CD4-positive, CD25-positive, alpha-beta regulatory T cell (primary cell): ENCODE measurements at regions not wholly inside any gene's neighbourhood (a gene's known extent, or its start where the extent isn't known, plus 50 kb on each side); places are given as distances from the start of the nearest gene placed in this dataset.
"Not testable (repeated sequence)": the region's sequence is repeated elsewhere in the genome, so short reads cannot be mapped to it uniquely, and the experiment has no call there.

Source experiments
- ATAC-seq, 2 donors: fragments of 150-1000 bp; cut with Tn5 transposase; one replicate each; pipeline ENCODE4 v1.10.0; 2021; ENCODE audit warnings: low read depth in 2 of 2, moderate number of reproducible peaks in 2 of 2, moderate library complexity in 1 of 2
- DNase-seq, 3 donors: peaks; one replicate each; pipeline versions ENCODE4 v3.0.0 to v3.0.0-alpha.2; 2012 to 2022; ENCODE audit warnings: mixed read lengths in 1 of 3
- H3K27ac ChIP-seq: one replicate; pipeline ENCODE4 v1.7.0; 2013; ENCODE audit warnings: mild to moderate bottlenecking, low read length; ENCODE audit not compliant: insufficient read depth, poor library complexity, severe bottlenecking
- H3K27me3 ChIP-seq: one replicate; pipeline ENCODE4 v1.7.0; 2013; ENCODE audit warnings: low read length; ENCODE audit not compliant: control insufficient read depth, insufficient read depth
- H3K36me3 ChIP-seq: one replicate; pipeline ENCODE4 v1.7.0; 2013; ENCODE audit warnings: mild to moderate bottlenecking, low read length, moderate library complexity; ENCODE audit not compliant: control insufficient read depth, insufficient read depth
- H3K4me1 ChIP-seq: 2 replicates; pipeline ENCODE4 v1.7.0; 2013; ENCODE audit warnings: mild to moderate bottlenecking, low read length; ENCODE audit not compliant: insufficient read depth, control insufficient read depth, poor library complexity, severe bottlenecking
- H3K4me3 ChIP-seq: one replicate; pipeline ENCODE4 v1.7.0; 2013; ENCODE audit warnings: low read depth, mild to moderate bottlenecking, low read length, moderate library complexity
- H3K9me3 ChIP-seq, 2 experiments: 1 replicate in 1 of 2; 2 replicates in 1 of 2; pipeline ENCODE4 v1.7.0; 2013; ENCODE audit warnings: low read length in 2 of 2, mild to moderate bottlenecking in 1 of 2, moderate library complexity in 1 of 2; ENCODE audit not compliant: control insufficient read depth in 2 of 2
- H3K27ac Mint-ChIP-seq, 3 donors: one replicate each; pipeline ENCODE4 v1.8.0; 2020 to 2022; ENCODE audit warnings: mild to moderate bottlenecking in 3 of 3, mixed read lengths in 3 of 3, moderate library complexity in 2 of 3
- H3K27me3 Mint-ChIP-seq: one replicate; pipeline ENCODE4 v1.8.0; 2022; ENCODE audit warnings: mild to moderate bottlenecking, mixed read lengths
- H3K36me3 Mint-ChIP-seq: one replicate; pipeline ENCODE4 v1.8.0; 2020; ENCODE audit warnings: mixed read lengths
- H3K4me1 Mint-ChIP-seq, 4 donors: one replicate each; pipeline ENCODE4 v1.8.0; 2020 to 2022; ENCODE audit warnings: mixed read lengths in 4 of 4, mild to moderate bottlenecking in 1 of 4
- H3K4me3 Mint-ChIP-seq, 4 donors: one replicate each; pipeline ENCODE4 v1.8.0; 2020 to 2022; ENCODE audit warnings: mild to moderate bottlenecking in 4 of 4, mixed read lengths in 4 of 4, moderate library complexity in 3 of 4
- H3K9me3 Mint-ChIP-seq, 7 donors: one replicate each; pipeline ENCODE4 v1.8.0; 2020 to 2022; ENCODE audit warnings: mixed read lengths in 7 of 7, mild to moderate bottlenecking in 3 of 7, moderate library complexity in 2 of 7

- Mint-ChIP-seq H3K9me3 (peaks cover 0 to 18% (median 15%) of the 10 kb centered on the region in 7 donors), H3K4me1 (no peaks in the 10 kb centered on the region), H3K36me3 (no peaks in the 10 kb centered on the region), H3K27me3 (peaks cover 20% of the 10 kb centered on the region), H3K27ac (no peak overlapping the region), H3K4me3 (no peak overlapping the region)
- no peaks in the 10 kb centered on the region for H3K4me1 ChIP-seq
- no peak overlapping the region for H3K27ac ChIP-seq
- DNase-seq (no peak), ATAC-seq (no peak)
- H3K36me3 ChIP-seq, result no peaks in the 10 kb centered on the region
- H3K9me3 ChIP-seq, result peaks cover 0 to 6% of the 10 kb centered on the region in 2 experiments
- H3K4me3 ChIP-seq, result no peak overlapping the region
- H3K27me3 ChIP-seq, result no peaks in the 10 kb centered on the region
Observed at GRCh38 chr1:43108080-43108479, 64.0 kb downstream of the EBNA1BP2 start.

- Mint-ChIP-seq H3K4me1 (no peaks in the 10 kb centered on the region), H3K4me3 (no peak overlapping the region), H3K27ac (no peak overlapping the region), H3K27me3 (peaks cover 20% of the 10 kb centered on the region), H3K36me3 (no peaks in the 10 kb centered on the region), H3K9me3 (peaks cover 0 to 18% (median 15%) of the 10 kb centered on the region in 7 donors)
- Histone ChIP-seq H3K36me3 (no peaks in the 10 kb centered on the region), H3K4me3 (no peak overlapping the region), H3K27ac (no peak overlapping the region), H3K27me3 (no peaks in the 10 kb centered on the region), H3K9me3 (peaks cover 0 to 6% of the 10 kb centered on the region in 2 experiments), H3K4me1 (no peaks in the 10 kb centered on the region)
- DNase-seq (no peak), ATAC-seq (no peak)
Observed at GRCh38 chr1:43107664-43108063, 64.4 kb downstream of the EBNA1BP2 start.

- H3K27ac ChIP-seq, result no peak overlapping the region
- peaks cover 0 to 3% of the 10 kb centered on the region in 2 experiments for H3K9me3 ChIP-seq
- H3K27me3 ChIP-seq, result no peaks in the 10 kb centered on the region
- ATAC-seq (no peak), DNase-seq (no peak)
- no peaks in the 10 kb centered on the region for H3K4me1 ChIP-seq
- H3K9me3 Mint-ChIP-seq, result peaks cover 0 to 12% (median 3%) of the 10 kb centered on the region in 7 donors
- H3K27ac Mint-ChIP-seq, result no peak overlapping the region
- H3K4me1 Mint-ChIP-seq, result no peaks in the 10 kb centered on the region
- no peak overlapping the region for H3K4me3 Mint-ChIP-seq
- peaks cover 18% of the 10 kb centered on the region for H3K27me3 Mint-ChIP-seq
- H3K36me3 ChIP-seq, result no peaks in the 10 kb centered on the region
- no peak overlapping the region for H3K4me3 ChIP-seq
- H3K36me3 Mint-ChIP-seq, result no peaks in the 10 kb centered on the region
Observed at GRCh38 chr1:43104027-43104763, 67.9 kb downstream of the EBNA1BP2 start.

- Mint-ChIP-seq H3K27ac (no peak overlapping the region), H3K9me3 (peaks cover 0 to 9% (median 3%) of the 10 kb centered on the region in 7 donors), H3K36me3 (no peaks in the 10 kb centered on the region), H3K27me3 (peaks cover 14% of the 10 kb centered on the region), H3K4me1 (no peaks in the 10 kb centered on the region), H3K4me3 (no peak overlapping the region)
- Histone ChIP-seq H3K4me3 (no peak overlapping the region), H3K27me3 (no peaks in the 10 kb centered on the region), H3K4me1 (no peaks in the 10 kb centered on the region), H3K36me3 (no peaks in the 10 kb centered on the region), H3K9me3 (no peaks in the 10 kb centered on the region), H3K27ac (no peak overlapping the region)
- no peak for DNase-seq
- ATAC-seq, result no peak
Observed at GRCh38 chr1:43101061-43101460, 71.0 kb downstream of the EBNA1BP2 start.

GRCh38 chr1:43098200-43098599 is 73.9 kb downstream of the EBNA1BP2 start:
- Histone ChIP-seq H3K27me3 (peaks cover 5% of the 10 kb centered on the region), H3K36me3 (no peaks in the 10 kb centered on the region), H3K4me3 (no peak overlapping the region), H3K9me3 (no peaks in the 10 kb centered on the region), H3K4me1 (no peaks in the 10 kb centered on the region), H3K27ac (no peak overlapping the region)
- no peak overlapping the region for H3K4me3 Mint-ChIP-seq
- ATAC-seq (no peak), DNase-seq (no peak)
- peaks cover 0 to 10% (median 0%) of the 10 kb centered on the region in 7 donors for H3K9me3 Mint-ChIP-seq
- no peak overlapping the region for H3K27ac Mint-ChIP-seq
- H3K27me3 Mint-ChIP-seq, result peaks cover 17% of the 10 kb centered on the region
- no peaks in the 10 kb centered on the region for H3K4me1 Mint-ChIP-seq
- H3K36me3 Mint-ChIP-seq, result no peaks in the 10 kb centered on the region

GRCh38 chr1:43096528-43096927 is 75.6 kb downstream of the EBNA1BP2 start:
- H3K27ac ChIP-seq, H3K36me3 ChIP-seq, H3K9me3 ChIP-seq, H3K4me1 Mint-ChIP-seq, H3K4me1 ChIP-seq, H3K36me3 Mint-ChIP-seq, H3K4me3 Mint-ChIP-seq, H3K4me3 ChIP-seq, DNase-seq, H3K27me3 ChIP-seq, H3K9me3 Mint-ChIP-seq, ATAC-seq: not testable (repeated sequence)
- Mint-ChIP-seq H3K27me3 (peaks cover 17% of the 10 kb centered on the region), H3K27ac (peak overlapping the region in 1 of 3 donors; percentile 29)

GRCh38 chr1:43090812-43091211 is 81.3 kb downstream of the EBNA1BP2 start:
- ATAC-seq, H3K4me1 ChIP-seq, H3K36me3 ChIP-seq, H3K27me3 ChIP-seq, DNase-seq, H3K4me1 Mint-ChIP-seq, H3K27ac Mint-ChIP-seq, H3K36me3 Mint-ChIP-seq, H3K4me3 ChIP-seq, H3K27ac ChIP-seq, H3K9me3 ChIP-seq, H3K9me3 Mint-ChIP-seq, H3K4me3 Mint-ChIP-seq: not testable (repeated sequence)
- peaks cover 42% of the 10 kb centered on the region for H3K27me3 Mint-ChIP-seq

GRCh38 chr1:43090157-43090556 is 81.9 kb downstream of the EBNA1BP2 start:
- H3K27ac Mint-ChIP-seq, H3K4me1 Mint-ChIP-seq: not testable (repeated sequence)

More at GRCh38 chr1:43090157-43090556, 81.9 kb downstream of the EBNA1BP2 start:
- not testable (repeated sequence) for H3K4me3 ChIP-seq, H3K9me3 ChIP-seq, H3K36me3 ChIP-seq, ATAC-seq, H3K27me3 ChIP-seq, H3K9me3 Mint-ChIP-seq, H3K36me3 Mint-ChIP-seq, H3K4me1 ChIP-seq, DNase-seq, H3K4me3 Mint-ChIP-seq, H3K27ac ChIP-seq
- peaks cover 43% of the 10 kb centered on the region for H3K27me3 Mint-ChIP-seq
